Fibroblast of lung (primary cell): ENCODE measurements at regions not wholly inside any gene's neighbourhood (a gene's known extent, or its start where the extent isn't known, plus 50 kb on each side); places are given as distances from the start of the nearest gene placed in this dataset.

ENCODE experiments used
- DNase-seq, 2 donors: peaks; one replicate each; pipeline versions ENCODE4 v3.0.0 to v3.0.0-alpha.2; 2010; ENCODE audit warnings: low read depth in 2 of 2
- H2AFZ ChIP-seq: 2 replicates; pipeline ENCODE4 v1.5.1; 2012; ENCODE audit warnings: low read length, control low read depth, inconsistent platforms
- H3K27ac ChIP-seq: 2 replicates; pipeline ENCODE4 v1.5.1; 2011; ENCODE audit warnings: low read length, control low read depth; ENCODE audit not compliant: insufficient read depth
- H3K27me3 ChIP-seq: 2 replicates; pipeline ENCODE4 v1.5.1; 2011; ENCODE audit warnings: mild to moderate bottlenecking, low read length; ENCODE audit not compliant: control insufficient read depth, insufficient read depth
- H3K36me3 ChIP-seq: 2 replicates; pipeline ENCODE4 v1.5.1; 2011; ENCODE audit warnings: low read length; ENCODE audit not compliant: control insufficient read depth, insufficient read depth
- H3K4me1 ChIP-seq: 2 replicates; pipeline ENCODE4 v1.5.1; 2011; ENCODE audit warnings: low read length; ENCODE audit not compliant: control insufficient read depth, insufficient read depth; ENCODE audit errors: extremely low read depth
- H3K4me2 ChIP-seq: 2 replicates; pipeline ENCODE4 v1.5.1; 2011; ENCODE audit warnings: low read length, control low read depth; ENCODE audit not compliant: insufficient read depth; ENCODE audit errors: extremely low read depth
- H3K4me3 ChIP-seq, 4 experiments: fragments of 200-600 bp in 1 of 4; sonication (generic) in 1 of 4; replicated peaks in 1 of 4; 2 replicates each; pipeline ENCODE4 v1.5.1; 2011 to 2016; ENCODE audit warnings: low read length in 4 of 4, low read depth in 3 of 4, mild to moderate bottlenecking in 3 of 4, control low read depth in 2 of 4, inconsistent platforms in 1 of 4, mixed read lengths in 1 of 4; ENCODE audit not compliant: insufficient read depth in 1 of 4; ENCODE audit errors: control extremely low read depth in 1 of 4
- H3K79me2 ChIP-seq: 2 replicates; pipeline ENCODE4 v1.5.1; 2012; ENCODE audit warnings: mild to moderate bottlenecking, low read length, inconsistent platforms; ENCODE audit not compliant: control insufficient read depth, insufficient read depth
- H3K9ac ChIP-seq: 2 replicates; pipeline ENCODE4 v1.5.1; 2011; ENCODE audit warnings: mild to moderate bottlenecking, low read length, control low read depth; ENCODE audit not compliant: insufficient read depth
- H3K9me3 ChIP-seq: 2 replicates; pipeline ENCODE4 v1.5.1; 2012; ENCODE audit warnings: low read depth, low read length; ENCODE audit not compliant: control insufficient read depth, insufficient read depth
- H4K20me1 ChIP-seq: 2 replicates; pipeline ENCODE4 v1.5.1; 2011; ENCODE audit warnings: low read length; ENCODE audit not compliant: control insufficient read depth, insufficient read depth; ENCODE audit errors: extremely low read depth
- EZH2 ChIP-seq: IDR thresholded peaks from 2 replicates; pipeline ENCODE4 v1.5.1; 2012; ENCODE audit warnings: low read length, control low read depth, mild to moderate bottlenecking; ENCODE audit errors: missing control alignments
- TF ChIP-seq, protein P1 (sequence below), 2 donors: IDR thresholded peaks in 1 of 2; conservative IDR thresholded peaks in 1 of 2; 1 replicate in 1 of 2; 2 replicates in 1 of 2; pipeline ENCODE4 v1.5.1; 2011 to 2012; ENCODE audit warnings: low read length in 2 of 2, control low read depth in 1 of 2, inconsistent platforms in 1 of 2, low read depth in 1 of 2, mild to moderate bottlenecking in 1 of 2

DNA sequence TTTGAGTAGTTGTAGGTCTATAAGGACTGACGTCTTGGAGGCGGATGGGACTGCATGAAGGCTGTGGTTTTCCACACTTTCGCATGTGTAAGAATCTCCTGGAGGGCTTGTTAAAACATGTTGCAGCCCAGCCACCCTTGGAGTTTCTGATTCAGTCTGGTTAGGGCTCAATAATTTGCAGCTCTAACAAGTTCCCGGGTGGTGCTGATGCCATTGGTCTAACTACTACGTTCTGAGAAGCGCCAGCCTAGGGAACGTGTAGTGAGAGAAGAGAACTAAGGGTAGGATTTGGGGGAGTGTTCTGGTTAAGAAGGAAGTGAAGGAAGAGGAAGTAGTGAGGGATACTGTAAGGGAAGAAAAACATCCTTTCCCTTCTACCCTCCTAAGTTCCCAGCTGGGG is 138.9 kb downstream of the LARP7 start:
- Histone ChIP-seq H4K20me1 (no peaks in the 10 kb centered on the region), H3K4me2 (no peak overlapping the region), H3K36me3 (no peaks in the 10 kb centered on the region), H3K27ac (no peak overlapping the region), H3K79me2 (no peaks in the 10 kb centered on the region), H3K9me3 (no peaks in the 10 kb centered on the region), H3K4me1 (no peaks in the 10 kb centered on the region), H3K9ac (no peak overlapping the region), H3K4me3 (no peak overlapping the region), H3K27me3 (no peaks in the 10 kb centered on the region), H2AFZ (no peak overlapping the region)
- TF ChIP-seq, protein P1, sequence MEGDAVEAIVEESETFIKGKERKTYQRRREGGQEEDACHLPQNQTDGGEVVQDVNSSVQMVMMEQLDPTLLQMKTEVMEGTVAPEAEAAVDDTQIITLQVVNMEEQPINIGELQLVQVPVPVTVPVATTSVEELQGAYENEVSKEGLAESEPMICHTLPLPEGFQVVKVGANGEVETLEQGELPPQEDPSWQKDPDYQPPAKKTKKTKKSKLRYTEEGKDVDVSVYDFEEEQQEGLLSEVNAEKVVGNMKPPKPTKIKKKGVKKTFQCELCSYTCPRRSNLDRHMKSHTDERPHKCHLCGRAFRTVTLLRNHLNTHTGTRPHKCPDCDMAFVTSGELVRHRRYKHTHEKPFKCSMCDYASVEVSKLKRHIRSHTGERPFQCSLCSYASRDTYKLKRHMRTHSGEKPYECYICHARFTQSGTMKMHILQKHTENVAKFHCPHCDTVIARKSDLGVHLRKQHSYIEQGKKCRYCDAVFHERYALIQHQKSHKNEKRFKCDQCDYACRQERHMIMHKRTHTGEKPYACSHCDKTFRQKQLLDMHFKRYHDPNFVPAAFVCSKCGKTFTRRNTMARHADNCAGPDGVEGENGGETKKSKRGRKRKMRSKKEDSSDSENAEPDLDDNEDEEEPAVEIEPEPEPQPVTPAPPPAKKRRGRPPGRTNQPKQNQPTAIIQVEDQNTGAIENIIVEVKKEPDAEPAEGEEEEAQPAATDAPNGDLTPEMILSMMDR (conservative IDR thresholded peaks at IDR 0.05 in 1 of 2, IDR thresholded peaks at IDR 0.05 in 1 of 2; ENCODE audit: low read depth in 1 of 2, low read length in 2 of 2) = no peak
- TF ChIP-seq EZH2 = no peak
- no peak for DNase-seq

- Histone ChIP-seq H3K27ac (no peak overlapping the region), H4K20me1 (no peaks in the 10 kb centered on the region), H3K36me3 (no peaks in the 10 kb centered on the region), H3K79me2 (no peaks in the 10 kb centered on the region), H3K9ac (no peak overlapping the region), H3K9me3 (no peaks in the 10 kb centered on the region), H2AFZ (no peak overlapping the region), H3K4me2 (no peak overlapping the region), H3K27me3 (no peaks in the 10 kb centered on the region), H3K4me1 (no peaks in the 10 kb centered on the region), H3K4me3 (no peak overlapping the region)
- no peak for DNase-seq
- TF ChIP-seq EZH2 = no peak
- TF ChIP-seq, protein P1 (conservative IDR thresholded peaks at IDR 0.05 in 1 of 2, IDR thresholded peaks at IDR 0.05 in 1 of 2; ENCODE audit: low read depth in 1 of 2, low read length in 2 of 2) = no peak
Observed at GRCh38 chr4:112776535-112776934, 139.6 kb downstream of the LARP7 start.

- Histone ChIP-seq H3K4me2 (no peak overlapping the region), H2AFZ (no peak overlapping the region), H3K27me3 (no peaks in the 10 kb centered on the region), H4K20me1 (no peaks in the 10 kb centered on the region), H3K79me2 (no peaks in the 10 kb centered on the region), H3K4me1 (no peaks in the 10 kb centered on the region), H3K4me3 (no peak overlapping the region), H3K27ac (no peak overlapping the region), H3K36me3 (no peaks in the 10 kb centered on the region), H3K9me3 (no peaks in the 10 kb centered on the region), H3K9ac (no peak overlapping the region)
- no peak for DNase-seq
- TF ChIP-seq, protein P1 (conservative IDR thresholded peaks at IDR 0.05 in 1 of 2, IDR thresholded peaks at IDR 0.05 in 1 of 2; ENCODE audit: low read depth in 1 of 2, low read length in 2 of 2) = no peak
- no peak for TF ChIP-seq EZH2
Observed at GRCh38 chr4:112778520-112778919, 141.6 kb downstream of the LARP7 start.
